Activated B cell treated with CpG ODN at 0.5 μM for 24 hours (primary cell): ENCODE measurements at regions not wholly inside any gene's neighbourhood (a gene's known extent, or its start where the extent isn't known, plus 50 kb on each side); places are given as distances from the start of the nearest gene placed in this dataset.

Source experiments
- ATAC-seq: fragments of 200-7000 bp; cut with Tn5 transposase; one replicate; pipeline ENCODE4 v1.10.0; 2021; ENCODE audit warnings: low read depth, mild to moderate bottlenecking, moderate library complexity
- CTCF ChIA-PET: fragments of 350-600 bp; sonication (Branson Sonifier 250); formaldehyde crosslinking; loops from one replicate; lab custom pipeline; 2021; ENCODE audit warnings: antibody characterized with exemption; lab: Charles Lee
- POLR2A ChIA-PET: fragments of 350-600 bp; sonication (Branson Sonifier 250); formaldehyde crosslinking; loops from one replicate; lab custom pipeline; 2021; ENCODE audit warnings: antibody characterized with exemption; lab: Charles Lee
- DNase-seq: peaks from one replicate; pipeline ENCODE4 v3.0.0; 2022
- H3K27ac Mint-ChIP-seq: one replicate; pipeline ENCODE4 v1.8.0; 2020; ENCODE audit warnings: mixed read lengths
- H3K27me3 Mint-ChIP-seq: one replicate; pipeline ENCODE4 v1.8.0; 2021; ENCODE audit warnings: mixed read lengths
- H3K36me3 Mint-ChIP-seq: one replicate; pipeline ENCODE4 v1.8.0; 2021; ENCODE audit warnings: low read depth, mixed read lengths
- H3K4me1 Mint-ChIP-seq: one replicate; pipeline ENCODE4 v1.8.0; 2021; ENCODE audit warnings: mixed read lengths
- H3K4me3 Mint-ChIP-seq: one replicate; pipeline ENCODE4 v1.8.0; 2020; ENCODE audit warnings: mild to moderate bottlenecking, mixed read lengths
- H3K9me3 Mint-ChIP-seq: one replicate; pipeline ENCODE4 v1.8.0; 2020; ENCODE audit warnings: mixed read lengths
- CTCF ChIP-seq: fragments of 200-600 bp; IDR thresholded peaks from one replicate; pipeline ENCODE4 v1.8.0; 2022; ENCODE audit warnings: antibody characterized with exemption, mild to moderate bottlenecking
- intact Hi-C: fragments of 100-400 bp; cut with micrococcal nuclease; formaldehyde crosslinking; loops from one replicate; pipeline ENCODE4 v1.15.1; 2024

- CTCF ChIA-PET: no interaction called here
- Mint-ChIP-seq H3K27me3 (no peaks in the 10 kb centered on the region), H3K36me3 (no peaks in the 10 kb centered on the region), H3K4me3 (no peak overlapping the region), H3K27ac (no peak overlapping the region), H3K4me1 (no peaks in the 10 kb centered on the region), H3K9me3 (no peaks in the 10 kb centered on the region)
- no peak for DNase-seq
- POLR2A ChIA-PET: no interaction called here
- ATAC-seq: no peak
- no peak for TF ChIP-seq CTCF
- intact Hi-C loops: no loop called here
Measured at GRCh38 chr9:26579056-26579455, 313.5 kb downstream of the CAAP1 start.

- ATAC-seq (no peak), DNase-seq (no peak)
- no peak for TF ChIP-seq CTCF
- Mint-ChIP-seq H3K4me3 (no peak overlapping the region), H3K36me3 (no peaks in the 10 kb centered on the region), H3K27ac (no peak overlapping the region), H3K27me3 (no peaks in the 10 kb centered on the region), H3K9me3 (no peaks in the 10 kb centered on the region), H3K4me1 (no peaks in the 10 kb centered on the region)
- POLR2A ChIA-PET: no interaction called here
- intact Hi-C loops: no loop called here
- CTCF ChIA-PET: no interaction called here
Measured at GRCh38 chr9:26574898-26575440, 317.6 kb downstream of the CAAP1 start.

- H3K9me3 Mint-ChIP-seq: no peaks in the 10 kb centered on the region
- H3K36me3 Mint-ChIP-seq: no peaks in the 10 kb centered on the region
- ATAC-seq (no peak), DNase-seq (no peak)
- no peak overlapping the region for H3K4me3 Mint-ChIP-seq
- CTCF ChIA-PET: no interaction called here
- H3K27ac Mint-ChIP-seq: no peak overlapping the region
- POLR2A ChIA-PET: no interaction called here
- TF ChIP-seq CTCF: no peak
- no peaks in the 10 kb centered on the region for H3K4me1 Mint-ChIP-seq
- no peaks in the 10 kb centered on the region for H3K27me3 Mint-ChIP-seq
- intact Hi-C loops: no loop called here
Measured at GRCh38 chr9:26574256-26574655, 318.3 kb downstream of the CAAP1 start.

DNA sequence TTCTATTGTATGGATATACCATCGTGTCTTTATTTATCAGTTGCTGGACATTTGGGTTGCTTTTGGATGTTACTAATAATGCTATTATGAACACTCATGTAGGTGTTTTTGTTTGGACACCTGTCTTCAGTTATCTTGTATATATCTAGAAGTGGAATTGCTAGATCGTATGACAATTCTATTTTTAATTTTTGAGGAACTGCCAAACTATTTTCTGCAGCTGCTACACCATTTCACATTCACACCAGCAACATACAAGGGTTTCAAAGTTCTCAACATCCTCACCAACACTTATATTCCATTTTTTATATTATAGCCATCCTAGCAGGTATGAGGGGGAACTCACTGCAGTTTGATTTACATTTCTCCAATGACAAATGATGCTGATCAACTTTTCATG is 324.6 kb downstream of the CAAP1 start:
- no peak for DNase-seq
- intact Hi-C loops: no loop called here
- Mint-ChIP-seq H3K4me1 (no peaks in the 10 kb centered on the region), H3K4me3 (no peak overlapping the region), H3K9me3 (peaks cover 2% of the 10 kb centered on the region), H3K27ac (no peak overlapping the region), H3K36me3 (no peaks in the 10 kb centered on the region), H3K27me3 (no peaks in the 10 kb centered on the region)
- POLR2A ChIA-PET: no interaction called here
- no peak for ATAC-seq
- TF ChIP-seq CTCF: no peak
- CTCF ChIA-PET: no interaction called here

- no peak for TF ChIP-seq CTCF
- Mint-ChIP-seq H3K27ac (no peak overlapping the region), H3K36me3 (no peaks in the 10 kb centered on the region), H3K4me3 (no peak overlapping the region), H3K4me1 (no peaks in the 10 kb centered on the region), H3K9me3 (peaks cover 2% of the 10 kb centered on the region), H3K27me3 (no peaks in the 10 kb centered on the region)
- intact Hi-C loops: no loop called here
- ChIA-PET CTCF (no interaction called here), POLR2A (no interaction called here)
- ATAC-seq (no peak), DNase-seq (no peak)
Measured at GRCh38 chr9:26566141-26566540, 326.5 kb downstream of the CAAP1 start.
